Suprapubic skin (tissue), 4 donors: ENCODE measurements at regions not wholly inside any gene's neighbourhood (a gene's known extent, or its start where the extent isn't known, plus 50 kb on each side); places are given as distances from the start of the nearest gene placed in this dataset.
"Not testable (repeated sequence)": the region's sequence is repeated elsewhere in the genome, so short reads cannot be mapped to it uniquely, and the experiment has no call there.

Experiments
- CTCF ChIP-seq, 2 donors: fragments of 200-600 bp in 1 of 2; fragments of 450-650 bp in 1 of 2; sonication (generic) in 1 of 2; IDR thresholded peaks; one replicate each; pipeline ENCODE4 v1.5.1; 2016 to 2019; ENCODE audit warnings: antibody characterized with exemption in 2 of 2, mild to moderate bottlenecking in 1 of 2, moderate library complexity in 1 of 2
- POLR2A ChIP-seq, 2 donors: fragments of 450-650 bp; IDR thresholded peaks; one replicate each; pipeline ENCODE4 v1.6.1; 2017; ENCODE audit warnings: antibody characterized with exemption in 2 of 2, mild to moderate bottlenecking in 2 of 2, moderate library complexity in 2 of 2
- POLR2AphosphoS5 ChIP-seq, 3 donors: sonication (generic); formaldehyde crosslinking; IDR thresholded peaks; one replicate each; pipeline ENCODE4 v1.6.1; 2017; ENCODE audit warnings: antibody characterized with exemption in 3 of 3

GRCh38 chr15:31440216-31440615 lies 113.6 kb downstream of the KLF13 start:
- TF ChIP-seq CTCF, POLR2A, POLR2AphosphoS5 (IDR thresholded peaks at IDR 0.05): not testable (repeated sequence)
